GM08714 (cell line): ENCODE measurements at regions not wholly inside any gene's neighbourhood (a gene's known extent, or its start where the extent isn't known, plus 50 kb on each side); places are given as distances from the start of the nearest gene placed in this dataset.
"Not testable (repeated sequence)": the region's sequence is repeated elsewhere in the genome, so short reads cannot be mapped to it uniquely, and the experiment has no call there.

Experiments used
- H3K4me3 ChIP-seq: fragments of 200-500 bp; sonication (Bioruptor generic); 2 replicates; pipeline ENCODE4 v1.5.1; 2014; ENCODE audit warnings: mild to moderate bottlenecking, low read length, inconsistent platforms
- ZNF274 ChIP-seq: IDR thresholded peaks from 2 replicates; pipeline ENCODE4 v1.6.1; 2012; ENCODE audit warnings: mild to moderate bottlenecking, low read depth, low read length

GRCh38 chr20:55456316-55456940, 548.9 kb downstream of the CBLN4 start:
- no peak overlapping the region for H3K4me3 ChIP-seq
- no peak for TF ChIP-seq ZNF274

- H3K4me3 ChIP-seq = no peak overlapping the region
- TF ChIP-seq ZNF274 = no peak
Measured at GRCh38 chr20:55449091-55449490, 556.2 kb downstream of the CBLN4 start.

GRCh38 chr20:55446301-55446700, 559.0 kb downstream of the CBLN4 start:
- no peak for TF ChIP-seq ZNF274
- no peak overlapping the region for H3K4me3 ChIP-seq

GRCh38 chr20:55439070-55439469, 566.2 kb downstream of the CBLN4 start:
- TF ChIP-seq ZNF274 = no peak
- H3K4me3 ChIP-seq = no peak overlapping the region

GRCh38 chr20:55437798-55438415, 567.4 kb downstream of the CBLN4 start:
- no peak for TF ChIP-seq ZNF274
- no peak overlapping the region for H3K4me3 ChIP-seq

- H3K4me3 ChIP-seq = no peak overlapping the region
- TF ChIP-seq ZNF274 = no peak
Measured at GRCh38 chr20:55424968-55425367, 580.4 kb downstream of the CBLN4 start.

GRCh38 chr20:55424476-55424875, 580.8 kb downstream of the CBLN4 start:
- H3K4me3 ChIP-seq = no peak overlapping the region
- TF ChIP-seq ZNF274 = no peak

GRCh38 chr20:55417836-55418235, 587.5 kb downstream of the CBLN4 start:
- TF ChIP-seq ZNF274 = no peak
- no peak overlapping the region for H3K4me3 ChIP-seq

- no peak for TF ChIP-seq ZNF274
- no peak overlapping the region for H3K4me3 ChIP-seq
Measured at GRCh38 chr20:55415567-55416142, 589.7 kb downstream of the CBLN4 start.

- H3K4me3 ChIP-seq = not testable (repeated sequence)
Measured at GRCh38 chr20:55412508-55412907, 592.8 kb downstream of the CBLN4 start.

GRCh38 chr20:55406891-55407290, 598.4 kb downstream of the CBLN4 start:
- H3K4me3 ChIP-seq = no peak overlapping the region
- TF ChIP-seq ZNF274 = no peak

- no peak overlapping the region for H3K4me3 ChIP-seq
- no peak for TF ChIP-seq ZNF274
Measured at GRCh38 chr20:55394592-55394991, 610.7 kb downstream of the CBLN4 start.

GRCh38 chr20:55390791-55391190, 614.5 kb downstream of the CBLN4 start:
- no peak overlapping the region for H3K4me3 ChIP-seq
- TF ChIP-seq ZNF274 = no peak

- H3K4me3 ChIP-seq = no peak overlapping the region
- no peak for TF ChIP-seq ZNF274
Measured at GRCh38 chr20:55386686-55387085, 618.6 kb downstream of the CBLN4 start.

- no peak for TF ChIP-seq ZNF274
- no peak overlapping the region for H3K4me3 ChIP-seq
Measured at GRCh38 chr20:55375920-55376319, 629.4 kb downstream of the CBLN4 start.
